PC-9 (cell line): ENCODE measurements at regions not wholly inside any gene's neighbourhood (a gene's known extent, or its start where the extent isn't known, plus 50 kb on each side); places are given as distances from the start of the nearest gene placed in this dataset.

ENCODE experiments used
- CTCF ChIP-seq: fragments of 200-600 bp; sonication (generic); conservative IDR thresholded peaks from 2 replicates; pipeline ENCODE4 v1.6.1; 2017; ENCODE audit warnings: mixed run types, antibody characterized with exemption, mild to moderate bottlenecking, moderate library complexity
- EZH2 ChIP-seq: fragments of 200-600 bp; sonication (generic); IDR thresholded peaks from 2 replicates; pipeline ENCODE4 v1.8.0; 2017; ENCODE audit warnings: antibody characterized with exemption, low read depth

GRCh38 chr18:2356906-2357305 is 214.4 kb downstream of the METTL4 start:
- TF ChIP-seq CTCF (no peak), EZH2 (no peak)
